ENCODE measurements at regions not wholly inside any gene's neighbourhood (a gene's known extent, or its start where the extent isn't known, plus 50 kb on each side); places are given as distances from the start of the nearest gene placed in this dataset.
A peak's percentile ranks its signal among the peaks of the same experiment; 100 is the strongest.

DNA sequence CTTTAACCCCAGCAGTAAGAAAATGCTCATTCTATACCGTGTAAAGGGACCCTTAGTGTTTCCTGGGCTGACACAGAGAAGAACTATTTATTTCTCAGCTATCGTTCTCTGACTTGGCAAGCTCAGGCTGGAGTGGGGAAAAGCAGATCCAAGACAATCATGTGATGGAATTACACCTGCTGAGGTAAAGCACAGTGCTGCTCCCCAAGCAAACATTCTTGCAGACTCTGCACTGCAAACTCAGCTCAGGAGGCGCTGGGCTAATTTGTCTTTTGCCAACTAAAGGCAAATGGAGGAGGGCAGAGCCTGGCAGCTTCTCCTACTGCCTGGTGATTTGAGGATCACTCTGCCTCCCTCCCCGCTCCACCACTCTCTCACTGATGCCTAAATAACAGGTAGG lies 57.8 kb upstream of the FUT8 start:
- no peak for DNase-seq

DNA sequence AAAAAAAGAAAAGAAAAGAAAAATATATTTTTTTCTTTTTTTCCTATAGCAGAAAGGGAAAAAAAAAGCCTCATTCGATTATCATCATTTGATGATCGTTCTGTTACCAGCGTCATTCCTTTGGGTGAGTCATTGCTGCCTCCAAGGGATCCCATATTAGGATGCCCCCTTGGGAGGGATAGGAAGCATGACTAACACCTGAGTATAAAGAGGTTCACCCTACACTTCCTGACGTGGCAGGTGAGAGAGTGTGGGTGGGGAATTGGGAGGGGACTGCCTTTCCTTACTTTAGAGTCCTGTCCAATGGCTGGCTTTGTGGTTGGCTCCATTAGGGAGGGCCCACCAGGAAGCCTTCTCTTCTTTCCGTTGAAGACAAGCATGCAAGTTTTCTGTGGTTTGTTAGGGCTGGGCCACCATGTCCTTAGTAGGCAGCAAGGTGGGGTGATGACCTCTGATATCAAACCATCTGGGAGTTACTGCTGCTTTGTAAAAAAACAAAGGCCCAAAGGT lies 56.1 kb upstream of the FUT8 start:
- no peak for DNase-seq

DNA sequence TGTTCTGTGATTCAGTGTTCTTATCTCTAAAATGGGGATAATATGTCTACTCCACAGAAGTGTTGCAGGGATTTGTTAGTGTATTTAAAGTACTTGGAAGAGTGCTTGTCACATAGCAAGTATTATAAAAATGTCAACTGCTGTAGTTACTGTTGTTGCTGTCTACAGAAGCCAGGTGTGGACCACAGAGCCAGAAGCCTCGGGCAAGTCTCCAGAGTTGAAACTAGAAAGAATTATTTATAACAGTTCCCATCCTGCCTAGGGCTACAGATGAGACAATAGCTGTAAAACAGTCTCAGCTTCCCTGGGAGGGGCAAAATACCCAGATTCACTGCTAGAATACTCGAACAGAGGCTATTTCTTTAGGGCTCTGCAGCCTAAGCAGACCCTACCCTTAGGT lies 55.4 kb upstream of the FUT8 start:
- no peak for DNase-seq

DNA sequence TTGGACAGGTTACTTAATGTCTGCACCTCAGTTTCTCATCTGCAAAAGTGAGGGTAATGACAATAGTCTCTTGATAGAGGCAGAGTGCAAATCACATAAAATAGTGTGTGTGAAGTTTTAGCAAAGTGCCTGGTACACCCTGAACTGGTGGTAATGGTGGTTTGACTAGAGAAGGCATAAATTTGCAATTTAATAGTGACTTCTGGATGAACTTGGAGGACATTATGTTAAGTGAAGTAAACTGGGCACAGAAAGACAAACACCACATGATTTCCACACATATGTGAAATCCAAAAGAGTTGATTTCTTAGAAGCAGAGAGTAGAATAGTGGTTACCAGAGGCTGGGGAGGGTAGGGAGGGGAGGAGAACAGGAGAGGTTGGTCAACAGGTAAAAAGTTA lies 54.8 kb upstream of the FUT8 start:
- DNase-seq, result no peak

DNA sequence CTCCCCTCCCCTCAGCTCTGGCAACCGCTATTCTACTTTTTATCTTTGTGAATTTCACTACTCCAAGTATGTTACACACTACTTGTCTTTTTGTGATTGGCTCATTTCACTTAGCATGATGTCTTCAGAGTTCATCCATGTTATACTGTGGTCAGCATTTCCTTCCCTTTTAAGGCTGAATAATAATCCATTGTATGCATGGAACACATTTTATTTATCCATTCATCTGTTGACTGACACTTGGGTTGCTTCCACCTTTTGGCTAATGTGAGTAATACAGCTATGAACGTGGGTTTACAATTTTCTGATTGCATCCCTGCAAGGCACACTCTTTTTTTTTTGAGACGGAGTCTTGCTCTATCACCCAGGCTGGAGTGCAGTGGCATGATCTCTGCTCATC lies 53.0 kb upstream of the FUT8 start:
- DNase-seq, result no peak

DNA sequence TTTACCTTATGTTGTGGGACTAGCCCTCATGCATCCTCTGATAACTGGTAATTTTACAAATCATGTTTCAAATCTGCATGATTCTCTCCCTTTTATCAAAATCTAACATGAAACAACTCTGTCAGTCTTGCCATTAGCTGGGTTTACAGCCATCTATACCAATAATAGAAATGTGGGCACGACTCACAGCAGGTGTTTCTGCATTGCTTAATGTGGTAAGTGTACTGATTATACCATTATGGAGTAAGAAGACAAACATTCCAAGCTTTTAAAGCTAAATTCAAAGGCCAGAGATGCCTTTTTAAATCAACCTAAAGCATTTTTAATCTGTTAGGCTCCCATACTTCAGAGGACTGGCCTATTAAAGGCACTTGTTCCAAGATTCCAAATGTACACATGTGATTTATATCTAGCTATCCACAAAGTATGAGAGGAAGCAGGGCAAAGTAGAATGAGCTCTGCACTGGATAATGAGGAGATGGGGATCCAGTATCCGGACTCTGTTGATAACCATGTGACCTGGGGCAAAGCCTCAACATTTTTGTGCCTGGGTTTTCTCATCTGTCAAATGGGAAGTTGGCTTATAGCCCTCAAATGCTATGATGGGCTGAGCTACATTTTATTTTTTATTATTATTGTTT lies 52.3 kb upstream of the FUT8 start:
- no peak for DNase-seq

DNA sequence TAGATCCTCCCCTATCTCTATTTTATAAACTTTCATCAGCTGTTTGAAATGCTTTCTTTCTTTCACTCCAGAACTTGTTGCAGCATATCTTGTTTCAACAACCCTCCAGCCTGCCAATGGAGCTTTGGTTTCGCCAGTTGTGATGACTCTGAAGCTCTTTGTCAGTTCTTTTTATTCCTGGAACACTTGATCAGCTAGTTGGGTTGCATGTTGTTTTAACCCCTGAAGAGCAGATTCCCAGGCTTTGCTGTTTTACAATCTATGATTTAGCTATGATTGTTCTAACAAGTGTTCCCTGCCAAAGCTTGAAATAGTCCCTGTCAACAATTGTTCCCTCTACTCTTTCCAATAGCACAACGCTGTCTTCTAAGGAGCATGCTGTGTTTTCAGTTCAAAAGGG lies 50.6 kb upstream of the FUT8 start:
- peak; percentile 29 for DNase-seq

Measured in muscle of arm (tissue), 1 donor.